Vagina (tissue), 2 donors: ENCODE measurements at regions not wholly inside any gene's neighbourhood (a gene's known extent, or its start where the extent isn't known, plus 50 kb on each side); places are given as distances from the start of the nearest gene placed in this dataset.
"Not testable (repeated sequence)": the region's sequence is repeated elsewhere in the genome, so short reads cannot be mapped to it uniquely, and the experiment has no call there.

ENCODE experiments used
- DNase-seq, 2 donors: peaks; one replicate each; pipeline ENCODE4 v3.0.0-alpha.2; 2017; ENCODE audit errors: extremely low spot score in 2 of 2
- H3K27ac ChIP-seq: fragments of 200-600 bp; sonication (generic); one replicate; pipeline ENCODE4 v1.5.1; 2019
- H3K27me3 ChIP-seq: fragments of 200-600 bp; sonication (generic); one replicate; pipeline ENCODE4 v1.5.1; 2019
- H3K36me3 ChIP-seq, 2 donors: fragments of 200-600 bp; sonication (generic); one replicate each; pipeline ENCODE4 v1.5.1; 2017 to 2019
- H3K4me1 ChIP-seq: fragments of 200-600 bp; sonication (generic); one replicate; pipeline ENCODE4 v1.5.1; 2019
- H3K4me3 ChIP-seq, 2 donors: fragments of 200-600 bp; sonication (generic); 1 replicate in 1 of 2; 2 replicates in 1 of 2; pipeline ENCODE4 v1.5.1; 2016 to 2019
- H3K9me3 ChIP-seq: fragments of 200-600 bp; sonication (generic); one replicate; pipeline ENCODE4 v1.5.1; 2019
- CTCF ChIP-seq, 3 experiments: fragments of 450-650 bp in 2 of 3; fragments of 200-600 bp in 1 of 3; sonication (generic) in 1 of 3; IDR thresholded peaks; one replicate each; pipeline ENCODE4 v1.5.1; 2017 to 2019; ENCODE audit warnings: antibody characterized with exemption in 3 of 3, mild to moderate bottlenecking in 2 of 3, moderate library complexity in 2 of 3
- POLR2A ChIP-seq, 2 donors: fragments of 450-650 bp; IDR thresholded peaks; one replicate each; pipeline ENCODE4 v1.6.1; 2017; ENCODE audit warnings: antibody characterized with exemption in 2 of 2, mild to moderate bottlenecking in 2 of 2, moderate library complexity in 2 of 2
- POLR2AphosphoS5 ChIP-seq, 2 donors: sonication (generic); formaldehyde crosslinking; IDR thresholded peaks; one replicate each; pipeline ENCODE4 v1.9.0; 2017; ENCODE audit warnings: antibody characterized with exemption in 2 of 2, mild to moderate bottlenecking in 2 of 2, low read depth in 1 of 2; ENCODE audit not compliant: insufficient read depth in 1 of 2
- intact Hi-C: fragments of 100-400 bp; cut with DNase I; formaldehyde crosslinking; loops from one replicate; pipeline ENCODE4 v1.15.1; 2023

DNA sequence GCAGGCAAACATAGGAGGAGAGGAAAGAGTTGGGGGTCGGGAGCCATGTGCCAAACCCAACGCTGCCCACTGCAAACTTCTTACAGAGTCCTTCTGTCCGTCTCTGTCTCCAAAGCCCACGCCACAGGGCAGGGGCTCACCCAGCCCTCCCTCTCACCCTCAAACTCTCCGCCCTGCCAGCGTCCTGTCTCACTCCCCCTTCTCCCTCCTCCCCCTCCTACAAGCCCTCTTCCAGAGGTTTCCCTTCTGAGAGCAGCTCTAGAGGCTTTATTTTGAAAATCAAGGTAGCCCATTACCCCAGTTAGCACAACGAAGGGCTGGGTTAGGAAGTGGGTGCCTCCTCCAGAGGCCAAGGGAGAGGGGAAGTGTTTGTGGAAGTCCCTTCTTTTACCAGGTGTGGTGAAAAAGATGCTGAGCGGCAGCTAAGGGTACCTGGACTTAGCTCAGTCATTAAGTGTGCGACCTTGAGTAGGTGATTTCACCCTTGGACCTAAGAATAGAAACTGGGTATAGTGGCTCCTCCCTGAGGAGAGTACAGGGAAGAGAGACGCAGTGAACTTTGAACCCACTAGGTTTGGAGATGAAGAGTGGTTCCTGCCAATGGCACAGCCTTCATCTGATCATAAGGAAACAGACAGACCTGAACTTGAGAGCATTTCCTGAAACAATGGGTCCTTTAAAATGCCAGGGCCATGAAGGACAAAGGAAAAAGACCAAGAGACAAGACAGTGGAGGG, 123.8 kb downstream of the BANF2 start:
- no peak for TF ChIP-seq POLR2A (IDR thresholded peaks at IDR 0.05)
- no peak for TF ChIP-seq CTCF (IDR thresholded peaks at IDR 0.05)
- no peak for TF ChIP-seq POLR2AphosphoS5 (IDR thresholded peaks at IDR 0.05; ENCODE audit: insufficient read depth in 1 of 2, low read depth in 1 of 2)
- H3K9me3 ChIP-seq = no peaks in the 10 kb centered on the region
- intact Hi-C loops = no loop called here

DNA sequence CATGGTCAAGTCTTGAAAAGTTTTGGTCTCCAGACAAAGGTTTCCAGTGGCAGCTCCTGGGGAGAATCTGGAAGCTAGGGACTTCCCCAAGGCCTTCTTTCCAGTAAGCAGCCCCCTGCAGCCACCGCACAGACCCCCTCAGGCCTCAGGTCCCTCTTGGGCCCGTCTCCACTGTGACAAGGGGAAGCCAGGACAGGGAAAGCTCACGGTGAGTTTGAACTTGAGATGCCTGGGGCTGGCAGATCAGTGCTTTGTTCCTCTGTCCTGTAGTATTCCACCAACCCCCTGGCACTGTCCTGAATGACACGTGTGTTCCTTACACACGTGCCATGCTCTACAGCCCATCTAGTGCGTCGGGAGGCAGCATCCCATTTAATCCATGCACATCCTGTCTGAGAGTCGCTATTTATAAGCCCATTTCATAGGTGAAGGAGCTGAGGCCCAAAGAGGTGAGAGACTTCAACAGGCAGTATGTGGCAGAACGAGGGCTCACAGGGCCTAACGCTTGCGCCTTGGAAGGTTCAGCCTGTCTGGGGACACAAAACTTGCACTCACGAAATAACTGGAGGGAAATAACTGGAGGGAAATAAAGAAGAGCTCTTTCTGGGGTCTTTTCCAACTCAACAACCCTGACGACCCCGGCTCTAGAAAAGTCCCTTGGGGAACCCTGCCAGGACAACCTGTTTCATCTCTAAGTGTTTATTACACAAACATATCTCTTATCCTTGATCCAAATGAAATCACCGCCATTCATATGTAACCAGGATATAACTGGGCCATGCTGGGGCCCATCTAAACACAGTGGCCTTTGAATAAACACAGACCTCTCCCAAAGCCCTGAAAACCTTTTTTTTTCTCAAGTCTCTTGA, 123.0 kb downstream of the BANF2 start:
- intact Hi-C loops = no loop called here
- H3K27me3 ChIP-seq = no peaks in the 10 kb centered on the region

More for the DNA sequence above, 123.8 kb downstream of the BANF2 start:
- H3K27ac ChIP-seq = no peak overlapping the region
- no peak for DNase-seq
- no peaks in the 10 kb centered on the region for H3K36me3 ChIP-seq
- H3K4me3 ChIP-seq = no peak overlapping the region
- H3K4me1 ChIP-seq = peaks cover 11% of the 10 kb centered on the region
- no peaks in the 10 kb centered on the region for H3K27me3 ChIP-seq

GRCh38 chr20:17822039-17822438, 122.3 kb downstream of the BANF2 start:
- Histone ChIP-seq H3K4me1 (peaks cover 11% of the 10 kb centered on the region), H3K27me3 (no peaks in the 10 kb centered on the region), H3K36me3 (no peaks in the 10 kb centered on the region), H3K4me3 (no peak overlapping the region), H3K27ac (peak overlapping the region; percentile 35), H3K9me3 (no peaks in the 10 kb centered on the region)
- no peak for DNase-seq
- intact Hi-C loops = no loop called here
- TF ChIP-seq CTCF (IDR thresholded peaks at IDR 0.05) (no peak), POLR2AphosphoS5 (IDR thresholded peaks at IDR 0.05; ENCODE audit: insufficient read depth in 1 of 2, low read depth in 1 of 2) (no peak), POLR2A (IDR thresholded peaks at IDR 0.05) (no peak)

More for the DNA sequence above, 123.0 kb downstream of the BANF2 start:
- TF ChIP-seq POLR2A (IDR thresholded peaks at IDR 0.05) = no peak
- no peak for TF ChIP-seq POLR2AphosphoS5 (IDR thresholded peaks at IDR 0.05; ENCODE audit: insufficient read depth in 1 of 2, low read depth in 1 of 2)
- Histone ChIP-seq H3K9me3 (no peaks in the 10 kb centered on the region), H3K4me3 (no peak overlapping the region), H3K36me3 (no peaks in the 10 kb centered on the region), H3K4me1 (peaks cover 11% of the 10 kb centered on the region), H3K27ac (peak overlapping the region; percentile 35)
- no peak for DNase-seq

- H3K27ac ChIP-seq, intact Hi-C loops: not testable (repeated sequence)
Observed at GRCh38 chr20:17821606-17822005, 121.8 kb downstream of the BANF2 start.

DNA sequence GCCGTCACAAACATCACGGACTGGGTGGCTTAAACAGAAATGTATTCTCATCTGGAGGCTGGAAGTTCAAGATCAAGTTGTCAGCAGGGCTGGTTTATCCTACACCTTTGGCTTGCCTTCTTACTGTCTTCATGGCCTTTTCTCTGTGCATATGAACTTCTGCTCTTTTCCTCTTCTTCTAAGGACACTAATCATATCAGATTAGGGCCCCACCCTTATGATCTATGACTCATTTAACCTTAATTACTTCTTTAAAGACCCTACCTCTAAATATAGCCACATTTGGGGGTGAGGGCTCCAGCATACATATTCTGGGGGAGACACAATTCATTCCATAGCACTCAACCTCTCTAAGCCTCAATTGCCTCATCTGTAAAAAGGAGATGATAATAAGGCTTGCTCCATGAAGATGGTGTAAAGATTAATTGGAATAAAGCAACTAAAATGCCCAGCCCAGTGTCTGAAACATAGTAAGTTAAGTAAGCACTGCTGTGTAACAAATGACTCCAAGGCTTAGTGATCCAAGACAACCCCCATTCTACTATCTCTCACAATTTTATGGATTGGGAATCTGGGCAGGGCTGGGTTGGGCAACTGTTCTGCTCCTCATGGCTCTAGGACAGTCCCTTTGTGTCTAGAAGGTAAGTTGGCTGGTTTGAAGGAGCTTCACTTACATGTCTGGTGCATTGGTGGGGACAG, 119.8 kb downstream of the BANF2 start:
- TF ChIP-seq POLR2AphosphoS5 (IDR thresholded peaks at IDR 0.05; ENCODE audit: insufficient read depth in 1 of 2, low read depth in 1 of 2) (no peak), POLR2A (IDR thresholded peaks at IDR 0.05) (no peak), CTCF (IDR thresholded peaks at IDR 0.05) (no peak)
- H3K27me3 ChIP-seq = no peaks in the 10 kb centered on the region
- no peak for DNase-seq
- H3K36me3 ChIP-seq = no peaks in the 10 kb centered on the region
- no peaks in the 10 kb centered on the region for H3K9me3 ChIP-seq
- H3K27ac ChIP-seq = no peak overlapping the region
- intact Hi-C loops = no loop called here
- H3K4me3 ChIP-seq = no peak overlapping the region
- no peaks in the 10 kb centered on the region for H3K4me1 ChIP-seq

More at GRCh38 chr20:17821606-17822005, 121.8 kb downstream of the BANF2 start:
- H3K4me3 ChIP-seq, H3K27me3 ChIP-seq, DNase-seq, H3K9me3 ChIP-seq, H3K36me3 ChIP-seq: not testable (repeated sequence)
- peaks cover 11% of the 10 kb centered on the region for H3K4me1 ChIP-seq
